Nephron progenitor cell (in vitro differentiated cells): ENCODE measurements at regions not wholly inside any gene's neighbourhood (a gene's known extent, or its start where the extent isn't known, plus 50 kb on each side); places are given as distances from the start of the nearest gene placed in this dataset.

ENCODE experiments used
- DNase-seq: peaks from one replicate; pipeline ENCODE4 v3.0.0; 2021
- H3K27ac Mint-ChIP-seq: 2 replicates; pipeline ENCODE4 v1.8.0; 2021; ENCODE audit warnings: mild to moderate bottlenecking, moderate library complexity, mixed read lengths
- H3K27me3 Mint-ChIP-seq: 2 replicates; pipeline ENCODE4 v1.8.0; 2021; ENCODE audit warnings: mild to moderate bottlenecking, low read depth, mixed read lengths; ENCODE audit not compliant: poor library complexity
- H3K36me3 Mint-ChIP-seq: 2 replicates; pipeline ENCODE4 v1.8.0; 2021; ENCODE audit warnings: low read depth, mixed read lengths
- H3K4me1 Mint-ChIP-seq: 2 replicates; pipeline ENCODE4 v1.8.0; 2021; ENCODE audit warnings: mixed read lengths
- H3K4me3 Mint-ChIP-seq: 2 replicates; pipeline ENCODE4 v1.8.0; 2021; ENCODE audit warnings: mild to moderate bottlenecking, moderate library complexity, mixed read lengths
- H3K9me3 Mint-ChIP-seq: 2 replicates; pipeline ENCODE4 v1.8.0; 2021; ENCODE audit warnings: mild to moderate bottlenecking, moderate library complexity, mixed read lengths
- TF ChIP-seq, protein P1 (sequence below): fragments of 200-600 bp; sonication (generic); IDR thresholded peaks from 2 replicates; pipeline ENCODE4 v1.5.0; 2021; ENCODE audit warnings: antibody characterized with exemption

DNA sequence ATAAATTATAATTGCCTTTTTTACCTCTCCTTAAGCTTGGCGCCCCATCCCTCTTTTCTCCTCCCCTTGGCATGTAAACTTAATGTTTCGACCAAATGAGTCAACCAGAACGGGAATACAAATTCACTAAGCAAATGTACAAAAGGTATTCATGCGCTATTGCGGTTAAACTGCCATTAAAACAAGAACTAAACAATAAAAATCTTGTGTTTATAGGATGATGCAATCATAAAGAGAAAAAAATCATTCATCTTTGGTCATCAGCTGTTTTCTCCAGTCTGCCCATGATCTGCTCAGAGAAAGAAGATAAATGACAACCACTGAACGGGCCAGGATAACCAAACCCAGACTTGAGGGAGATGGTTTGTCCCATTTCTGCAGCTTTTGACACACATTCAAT, 534.2 kb upstream of the PLXNA2 start:
- H3K4me3 Mint-ChIP-seq: no peak overlapping the region
- no peaks in the 10 kb centered on the region for H3K36me3 Mint-ChIP-seq
- no peak for DNase-seq
- H3K27me3 Mint-ChIP-seq: peaks cover 2% of the 10 kb centered on the region
- TF ChIP-seq, protein P1, sequence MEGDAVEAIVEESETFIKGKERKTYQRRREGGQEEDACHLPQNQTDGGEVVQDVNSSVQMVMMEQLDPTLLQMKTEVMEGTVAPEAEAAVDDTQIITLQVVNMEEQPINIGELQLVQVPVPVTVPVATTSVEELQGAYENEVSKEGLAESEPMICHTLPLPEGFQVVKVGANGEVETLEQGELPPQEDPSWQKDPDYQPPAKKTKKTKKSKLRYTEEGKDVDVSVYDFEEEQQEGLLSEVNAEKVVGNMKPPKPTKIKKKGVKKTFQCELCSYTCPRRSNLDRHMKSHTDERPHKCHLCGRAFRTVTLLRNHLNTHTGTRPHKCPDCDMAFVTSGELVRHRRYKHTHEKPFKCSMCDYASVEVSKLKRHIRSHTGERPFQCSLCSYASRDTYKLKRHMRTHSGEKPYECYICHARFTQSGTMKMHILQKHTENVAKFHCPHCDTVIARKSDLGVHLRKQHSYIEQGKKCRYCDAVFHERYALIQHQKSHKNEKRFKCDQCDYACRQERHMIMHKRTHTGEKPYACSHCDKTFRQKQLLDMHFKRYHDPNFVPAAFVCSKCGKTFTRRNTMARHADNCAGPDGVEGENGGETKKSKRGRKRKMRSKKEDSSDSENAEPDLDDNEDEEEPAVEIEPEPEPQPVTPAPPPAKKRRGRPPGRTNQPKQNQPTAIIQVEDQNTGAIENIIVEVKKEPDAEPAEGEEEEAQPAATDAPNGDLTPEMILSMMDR: no peak
- no peaks in the 10 kb centered on the region for H3K4me1 Mint-ChIP-seq
- peaks cover 6% of the 10 kb centered on the region for H3K9me3 Mint-ChIP-seq
- H3K27ac Mint-ChIP-seq: no peak overlapping the region

DNA sequence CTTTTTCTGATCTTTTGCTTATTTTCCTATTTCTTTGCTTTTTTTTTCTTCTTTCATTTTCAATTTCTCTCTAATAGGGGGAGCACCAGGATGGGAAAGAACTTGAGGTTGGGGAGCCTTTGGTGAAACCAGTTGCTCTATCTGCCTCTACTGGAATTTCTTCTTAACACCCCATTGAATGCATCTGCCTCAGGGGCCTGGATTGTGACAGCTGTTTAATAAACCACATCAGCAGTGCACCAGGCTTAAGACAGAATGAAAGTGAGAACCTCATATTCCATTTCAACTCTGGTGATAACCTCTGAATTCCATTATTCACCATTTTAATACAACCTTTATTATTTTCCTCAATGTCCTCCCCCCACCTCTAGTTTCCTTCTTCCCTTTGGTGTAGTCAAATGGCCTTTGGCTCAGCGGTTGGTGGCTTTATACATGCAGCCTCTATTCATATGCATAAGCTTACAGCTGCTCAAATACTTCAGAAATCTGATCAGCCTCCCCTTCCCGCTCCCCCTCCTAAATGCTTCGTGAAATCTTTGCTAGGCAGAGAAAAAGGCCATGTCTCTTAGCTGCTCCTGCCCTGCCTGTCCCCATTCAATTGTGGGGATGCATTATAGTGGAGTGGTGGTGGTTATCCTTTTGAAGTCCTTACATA, 537.3 kb upstream of the PLXNA2 start:
- H3K9me3 Mint-ChIP-seq: peaks cover 6% of the 10 kb centered on the region
- no peak for DNase-seq
- TF ChIP-seq, protein P1: no peak
- no peak overlapping the region for H3K4me3 Mint-ChIP-seq
- H3K36me3 Mint-ChIP-seq: no peaks in the 10 kb centered on the region
- H3K27ac Mint-ChIP-seq: no peak overlapping the region
- H3K27me3 Mint-ChIP-seq: peaks cover 2% of the 10 kb centered on the region
- peaks cover 1% of the 10 kb centered on the region for H3K4me1 Mint-ChIP-seq

DNA sequence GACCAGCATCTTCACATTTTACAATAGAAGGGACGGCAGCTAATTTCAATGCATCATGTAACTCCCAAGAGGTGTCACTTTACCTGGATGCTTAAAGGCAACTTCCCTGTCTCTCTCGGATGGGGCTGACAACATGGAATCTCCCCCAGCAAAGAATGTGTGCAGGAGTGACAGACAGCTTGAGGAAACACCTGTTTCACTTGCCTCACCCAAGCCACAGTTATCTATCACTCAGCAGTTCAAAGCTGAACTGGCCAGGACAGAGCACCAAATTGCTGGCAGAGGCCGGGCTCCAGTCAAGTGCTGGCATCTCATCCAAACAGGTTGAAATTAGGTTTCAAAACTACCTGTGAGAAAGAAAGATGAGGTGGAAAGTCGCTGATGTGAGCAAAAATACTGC, 538.0 kb upstream of the PLXNA2 start:
- DNase-seq: no peak
- H3K4me3 Mint-ChIP-seq: no peak overlapping the region
- peaks cover 8% of the 10 kb centered on the region for H3K4me1 Mint-ChIP-seq
- peaks cover under 1% of the 10 kb centered on the region for H3K9me3 Mint-ChIP-seq
- no peak overlapping the region for H3K27ac Mint-ChIP-seq
- TF ChIP-seq, protein P1: no peak
- no peaks in the 10 kb centered on the region for H3K36me3 Mint-ChIP-seq
- H3K27me3 Mint-ChIP-seq: peaks cover 4% of the 10 kb centered on the region

DNA sequence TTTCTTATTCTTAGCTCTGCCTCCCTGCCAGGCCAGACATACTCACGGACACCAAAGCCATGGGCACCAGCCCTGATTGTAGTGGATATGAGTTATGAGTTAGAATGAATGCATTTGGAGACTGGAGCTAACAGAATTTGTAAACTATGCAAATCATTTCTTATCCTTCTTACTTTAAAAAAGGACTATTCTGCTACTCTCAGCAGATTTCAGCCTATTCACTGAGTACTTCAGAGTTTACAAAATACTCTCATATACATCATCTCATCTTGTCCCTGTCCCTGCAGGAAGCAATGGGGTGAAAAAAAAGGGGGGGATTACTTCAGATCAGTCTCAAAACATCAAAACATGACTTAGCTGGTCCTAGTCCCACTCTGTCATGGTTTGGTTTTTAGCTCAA, 541.4 kb upstream of the PLXNA2 start:
- TF ChIP-seq, protein P1: no peak
- Mint-ChIP-seq H3K4me3 (no peak overlapping the region), H3K27ac (no peak overlapping the region), H3K4me1 (peaks cover 27% of the 10 kb centered on the region), H3K27me3 (peaks cover 7% of the 10 kb centered on the region), H3K9me3 (no peaks in the 10 kb centered on the region), H3K36me3 (no peaks in the 10 kb centered on the region)
- DNase-seq: no peak

DNA sequence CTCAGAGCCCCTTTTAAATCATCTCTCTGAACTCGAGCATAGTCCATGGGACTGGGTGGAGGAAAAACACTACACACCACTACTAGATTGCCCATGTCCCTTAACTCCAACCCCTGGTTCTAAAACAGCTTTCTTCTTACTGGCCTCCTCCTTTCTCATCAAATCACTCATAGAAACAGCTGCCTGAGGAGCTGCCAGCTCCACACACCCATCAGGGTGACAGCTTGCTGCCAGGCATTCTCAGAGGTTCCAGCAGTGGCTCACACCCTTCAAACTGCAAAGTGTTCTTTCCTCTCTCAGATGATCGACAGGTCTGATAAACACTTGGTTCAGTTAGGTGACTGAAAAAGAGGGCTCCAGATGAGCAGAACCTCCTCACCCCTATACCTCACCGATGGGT, 543.0 kb upstream of the PLXNA2 start:
- H3K27me3 Mint-ChIP-seq: peaks cover 7% of the 10 kb centered on the region
- H3K27ac Mint-ChIP-seq: peak overlapping the region; percentile 27

More for the DNA sequence above, 543.0 kb upstream of the PLXNA2 start:
- no peak for DNase-seq
- Mint-ChIP-seq H3K4me3 (no peak overlapping the region), H3K9me3 (no peaks in the 10 kb centered on the region), H3K4me1 (peaks cover 27% of the 10 kb centered on the region), H3K36me3 (no peaks in the 10 kb centered on the region)
- TF ChIP-seq, protein P1: no peak
